GM18511 (cell line): ENCODE measurements at regions not wholly inside any gene's neighbourhood (a gene's known extent, or its start where the extent isn't known, plus 50 kb on each side); places are given as distances from the start of the nearest gene placed in this dataset.

Experiments used
- ATAC-seq: cut with Tn5 transposase; IDR thresholded peaks from one replicate; pipeline ENCODE4 v1.9.1; 2021; ENCODE audit warnings: mild to moderate bottlenecking, moderate library complexity; ENCODE audit not compliant: unreplicated experiment

DNA sequence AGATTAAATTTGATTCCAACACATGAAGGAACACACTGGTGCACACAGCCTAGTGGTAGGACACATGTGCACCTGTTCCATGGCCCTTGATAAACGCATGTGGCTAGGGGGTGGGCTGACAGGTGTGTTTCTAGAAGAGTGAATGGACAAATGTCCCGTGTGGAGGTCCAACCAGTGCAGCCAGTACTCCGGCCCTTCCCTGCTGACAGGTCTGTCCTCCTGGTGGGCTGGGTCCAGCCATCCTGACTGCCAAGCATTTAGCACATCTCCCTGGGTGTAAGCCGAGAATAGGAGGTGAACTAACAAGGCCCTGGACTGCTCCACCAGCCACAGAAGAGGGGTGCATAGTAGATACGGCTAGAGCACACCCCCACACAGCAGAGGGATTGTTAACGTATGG, 258.7 kb upstream of the RAB6C start:
- ATAC-seq, result no peak

DNA sequence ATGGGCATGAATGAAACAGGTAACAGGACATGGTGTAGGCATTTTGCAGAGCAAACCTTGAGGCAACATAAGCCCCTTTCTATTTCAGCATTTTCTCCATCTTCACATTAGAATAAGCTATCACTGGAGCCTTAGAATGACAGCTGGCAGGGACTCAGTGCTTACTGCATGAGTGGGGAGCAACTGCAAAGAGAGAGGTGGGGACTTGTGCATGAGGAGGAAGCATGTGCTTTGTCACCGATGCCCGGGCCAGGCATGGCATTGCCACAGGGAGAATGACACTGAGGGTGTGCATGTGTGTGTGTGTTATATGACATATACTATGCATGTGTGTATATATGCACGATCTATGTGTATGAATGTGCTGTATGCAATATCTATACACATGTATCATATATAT, 258.2 kb upstream of the RAB6C start:
- ATAC-seq, result no peak

DNA sequence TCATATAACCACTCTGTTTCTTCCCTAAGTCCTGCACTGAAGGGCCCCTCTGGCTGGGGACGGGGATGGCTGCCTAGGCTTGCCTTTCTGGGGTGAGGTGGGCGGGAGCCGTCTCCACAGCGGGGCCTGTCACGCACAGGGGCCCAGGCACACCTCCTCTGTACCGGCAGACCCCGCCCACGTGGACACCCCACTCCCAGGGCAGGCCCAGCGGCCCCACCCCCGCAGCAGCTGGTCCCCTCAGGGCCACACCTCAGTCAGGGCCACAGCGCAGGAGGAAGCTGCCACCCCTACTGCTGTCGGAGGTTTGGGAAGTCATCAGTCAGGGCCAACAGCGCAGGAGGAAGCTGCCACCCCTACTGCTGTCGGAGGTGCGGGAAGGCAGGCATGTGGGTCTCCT, 257.6 kb upstream of the RAB6C start:
- no peak for ATAC-seq

DNA sequence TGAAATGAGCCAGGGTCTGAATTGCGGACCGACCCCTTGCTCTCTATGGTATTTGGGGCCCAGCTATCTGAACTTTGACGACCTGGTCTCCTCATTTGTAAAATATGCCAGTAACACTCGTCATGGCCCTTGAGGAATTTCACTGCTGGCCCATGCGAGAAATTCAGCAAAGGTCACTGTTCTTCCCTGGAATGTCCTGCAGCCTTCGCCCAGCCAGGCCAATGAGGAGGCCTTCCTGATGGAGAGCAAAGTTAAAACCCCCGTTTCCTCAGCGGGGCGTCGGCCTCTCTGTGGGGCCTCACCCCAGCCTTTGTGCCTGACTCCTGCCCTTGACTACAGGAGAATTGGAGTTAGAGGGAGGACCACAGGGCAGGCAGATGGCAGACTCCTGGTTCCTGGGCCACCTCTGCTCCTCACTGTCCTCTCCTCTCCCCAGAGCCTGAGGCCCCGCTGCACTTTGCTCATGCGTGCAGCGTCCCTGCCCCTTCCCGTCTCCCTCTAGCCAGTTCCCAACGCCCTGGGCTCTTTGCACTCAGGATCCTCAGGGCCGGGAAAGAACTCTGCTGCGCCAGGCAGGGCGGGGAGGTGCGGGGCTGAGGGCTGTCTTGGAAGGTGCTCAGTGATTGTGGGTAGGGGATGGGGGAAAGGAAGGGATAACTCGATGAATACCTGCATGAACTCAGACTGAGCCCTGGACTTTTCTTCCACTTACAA, 257.0 kb upstream of the RAB6C start:
- no peak for ATAC-seq

DNA sequence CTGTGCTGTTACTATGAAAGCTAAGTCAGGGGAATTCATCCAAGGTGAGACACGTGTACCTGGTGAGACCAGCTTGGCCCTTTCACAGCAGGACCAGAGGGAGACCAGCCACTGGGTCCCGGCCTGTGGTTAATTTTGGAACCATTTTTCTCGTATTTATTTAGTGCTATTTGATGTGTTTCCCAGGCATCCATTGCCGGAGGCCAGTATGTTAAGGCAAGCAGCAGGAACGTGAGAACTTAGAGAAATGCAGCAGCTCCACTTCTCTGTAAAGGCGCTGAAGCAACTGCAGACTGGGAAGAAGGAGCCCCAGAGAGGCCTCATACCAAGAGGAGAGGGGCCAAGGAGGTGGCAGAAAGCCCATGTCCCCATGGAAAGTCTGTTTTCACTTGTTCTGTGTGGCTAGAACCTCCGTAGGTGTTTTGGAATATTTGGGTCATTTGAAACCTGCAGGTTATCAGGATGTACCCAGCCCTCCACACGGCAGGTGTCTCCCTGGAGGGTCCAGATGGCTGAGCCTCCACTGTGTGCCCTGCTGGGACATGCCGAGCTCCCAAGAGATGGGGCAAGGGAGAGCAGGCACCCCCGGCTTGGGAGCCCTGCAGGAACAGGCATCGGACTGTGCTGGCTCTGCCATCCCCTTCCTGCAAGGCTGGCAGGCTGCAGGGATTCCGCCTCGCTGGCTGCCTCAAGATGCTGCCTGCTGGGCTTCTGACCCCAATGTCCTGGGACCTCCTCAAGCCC, 256.0 kb upstream of the RAB6C start:
- ATAC-seq, result no peak

DNA sequence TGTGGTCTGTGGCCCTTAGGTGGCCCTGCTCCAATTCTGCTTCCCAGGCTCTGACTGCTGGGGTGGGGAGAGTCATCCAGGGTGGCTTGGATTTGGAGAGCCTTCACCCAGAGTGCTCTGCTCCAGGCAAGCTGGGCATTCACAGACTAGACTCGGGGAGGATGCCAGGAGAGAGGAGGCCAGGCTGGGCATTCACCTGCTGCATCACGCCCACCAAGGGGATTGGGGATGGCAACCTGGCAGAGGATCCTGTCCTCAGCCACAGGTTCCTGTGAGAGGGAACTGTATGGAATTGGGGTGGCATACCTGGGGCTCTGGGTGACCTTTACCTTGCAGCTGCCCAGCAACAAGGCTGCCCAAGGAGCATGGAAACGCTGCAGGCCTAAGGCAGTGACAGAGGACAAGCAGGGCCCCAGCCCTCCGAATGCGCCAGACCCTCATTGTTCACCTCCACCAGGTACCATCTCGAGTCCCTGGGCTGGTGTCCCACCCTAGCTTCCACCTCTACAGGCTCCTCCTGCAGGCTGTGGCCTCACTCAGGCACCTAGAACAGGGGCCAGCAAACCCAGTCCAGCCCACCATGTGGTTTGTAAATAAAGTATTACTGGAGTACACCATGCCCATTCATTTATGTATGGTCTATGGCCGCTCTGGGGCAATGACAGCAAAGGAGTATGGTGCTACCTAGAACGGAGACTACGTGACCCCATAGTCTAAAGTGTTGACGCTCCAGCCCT, 255.3 kb upstream of the RAB6C start:
- no peak for ATAC-seq

DNA sequence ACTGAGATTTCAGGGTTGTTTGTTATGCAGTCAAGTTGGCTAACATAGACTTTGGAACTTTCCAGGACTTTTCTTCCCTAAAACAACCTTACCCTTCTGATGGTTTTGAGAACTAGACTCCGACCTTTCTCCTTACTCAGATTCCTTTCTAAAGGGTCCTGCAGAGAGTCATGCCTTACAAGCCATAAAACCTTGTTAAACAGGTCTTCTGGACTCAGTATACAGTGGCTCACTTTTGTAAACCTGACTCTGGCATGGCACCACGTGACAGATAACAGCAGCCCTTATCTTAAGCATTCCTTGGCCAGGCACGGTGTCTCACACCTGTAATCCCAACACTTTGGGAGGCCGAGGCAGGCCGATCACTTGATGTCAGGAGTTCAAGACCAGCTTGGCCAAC, 253.2 kb upstream of the RAB6C start:
- no peak for ATAC-seq

DNA sequence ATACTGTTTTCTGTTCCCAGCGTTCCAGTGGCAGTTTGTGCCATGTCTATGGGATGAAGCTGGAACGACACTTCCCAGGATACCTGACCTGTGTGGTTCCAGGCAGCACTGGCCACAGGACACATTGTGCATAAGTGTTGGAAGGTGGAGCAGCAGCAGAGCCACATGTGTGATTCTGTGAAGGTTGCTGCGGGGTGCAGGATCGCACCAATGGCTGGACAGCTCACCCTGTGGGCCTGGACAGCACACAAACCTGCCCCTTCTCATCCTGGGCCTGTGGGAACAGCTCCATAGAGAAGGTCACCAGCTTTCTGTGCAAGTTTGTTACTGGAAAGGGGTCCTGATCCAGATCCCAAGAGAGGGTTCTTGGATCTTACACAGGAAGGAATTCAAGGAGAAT, 252.2 kb upstream of the RAB6C start:
- ATAC-seq, result no peak

DNA sequence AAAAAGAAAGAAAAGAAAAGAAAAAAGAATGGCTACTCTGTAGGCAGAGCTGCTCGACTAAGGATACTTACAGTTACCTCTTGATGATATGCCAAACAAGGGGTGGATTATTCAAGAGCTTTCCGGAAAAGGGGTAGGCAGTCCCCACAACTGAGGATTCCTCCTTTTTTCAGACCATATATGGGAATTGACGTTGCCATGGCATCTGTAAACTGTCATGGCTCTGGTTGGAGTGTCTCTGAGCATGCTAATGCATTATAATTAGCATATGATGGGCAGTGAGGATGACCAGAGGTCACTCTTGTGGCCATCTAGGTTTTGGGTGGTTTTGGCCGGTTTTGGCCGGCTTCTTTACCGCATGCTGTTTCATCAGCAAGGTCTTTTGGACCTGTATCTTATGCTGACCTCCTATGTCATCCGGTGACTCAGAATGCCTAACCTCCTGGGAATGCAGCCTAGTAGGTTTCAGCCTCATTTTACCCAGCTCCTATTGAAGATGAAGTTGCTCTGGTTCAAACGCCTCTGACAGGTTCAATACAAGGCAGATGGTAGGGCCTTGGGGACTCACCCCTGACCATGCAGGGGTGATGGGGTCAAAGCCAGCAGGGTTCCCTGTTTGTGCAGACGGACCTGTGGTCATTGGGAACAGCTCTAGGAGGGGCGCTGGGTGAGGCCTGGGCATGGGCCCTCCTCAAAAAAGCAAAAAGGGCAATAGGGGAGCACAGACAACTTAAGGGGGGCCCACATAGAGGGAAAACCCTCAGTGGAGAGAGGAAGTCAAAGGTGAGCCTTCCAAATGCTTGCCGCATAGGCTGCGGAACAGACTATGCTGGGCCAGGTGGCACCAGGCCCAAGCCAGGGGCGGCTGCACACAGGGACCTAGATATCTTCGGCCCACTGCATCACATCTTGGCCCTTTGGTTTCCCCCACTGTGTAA, 251.2 kb upstream of the RAB6C start:
- no peak for ATAC-seq

DNA sequence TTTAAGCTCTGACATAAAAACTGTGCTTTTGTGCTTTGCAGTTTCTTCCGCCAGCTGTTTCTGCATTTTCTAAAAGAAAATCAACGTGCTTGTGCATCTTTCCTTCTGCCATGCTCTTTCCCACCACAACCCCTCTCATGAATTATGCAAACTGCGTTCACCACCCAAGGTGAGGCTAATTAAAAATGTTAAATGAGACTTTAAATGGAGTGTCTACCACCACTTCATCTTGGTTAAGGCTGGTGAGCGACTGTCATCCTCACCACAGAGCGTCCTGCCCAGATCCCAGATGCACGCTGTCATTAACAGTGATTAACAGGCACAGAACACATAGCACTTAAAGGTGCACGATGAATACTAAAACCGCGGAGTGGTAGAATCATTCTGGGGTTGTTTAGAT, 250.5 kb upstream of the RAB6C start:
- no peak for ATAC-seq

DNA sequence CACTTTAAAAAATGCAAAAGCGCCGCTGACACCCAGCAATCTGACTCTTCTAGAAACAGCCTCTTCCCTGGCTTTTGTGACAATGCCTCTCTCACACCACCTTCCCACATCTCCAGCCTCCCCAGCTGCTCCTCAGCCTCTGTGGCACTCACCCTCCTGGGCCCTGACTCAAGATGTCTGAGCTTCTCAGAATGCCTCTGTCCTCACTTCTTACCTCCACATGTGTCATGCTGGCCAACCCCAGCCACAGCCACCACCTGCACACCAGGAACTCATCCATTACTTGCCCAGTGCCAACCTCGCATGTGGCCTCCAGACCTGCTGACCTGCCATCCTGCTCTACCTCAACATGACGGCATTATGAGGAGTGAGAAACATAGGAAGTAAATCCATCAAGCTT, 249.8 kb upstream of the RAB6C start:
- no peak for ATAC-seq

DNA sequence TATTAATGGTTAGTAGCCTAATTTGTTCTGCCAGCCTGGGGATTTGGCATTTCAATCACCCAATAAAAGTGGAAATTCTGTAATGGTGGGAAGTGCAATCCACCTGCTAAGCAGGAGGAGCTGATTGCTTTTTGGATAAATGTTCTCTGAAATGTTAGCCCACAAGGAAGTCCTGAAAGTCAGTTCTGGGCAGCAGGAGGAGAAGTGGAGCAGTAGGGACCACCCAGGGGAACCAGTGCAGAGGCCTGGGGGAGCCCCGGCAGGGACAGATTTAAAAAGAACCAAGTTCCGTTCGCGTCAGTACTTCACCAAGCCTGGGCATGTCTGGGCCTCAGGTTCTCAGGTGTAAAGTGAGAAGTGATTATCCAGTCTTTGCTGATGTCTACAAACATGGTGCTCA, 248.5 kb upstream of the RAB6C start:
- no peak for ATAC-seq

DNA sequence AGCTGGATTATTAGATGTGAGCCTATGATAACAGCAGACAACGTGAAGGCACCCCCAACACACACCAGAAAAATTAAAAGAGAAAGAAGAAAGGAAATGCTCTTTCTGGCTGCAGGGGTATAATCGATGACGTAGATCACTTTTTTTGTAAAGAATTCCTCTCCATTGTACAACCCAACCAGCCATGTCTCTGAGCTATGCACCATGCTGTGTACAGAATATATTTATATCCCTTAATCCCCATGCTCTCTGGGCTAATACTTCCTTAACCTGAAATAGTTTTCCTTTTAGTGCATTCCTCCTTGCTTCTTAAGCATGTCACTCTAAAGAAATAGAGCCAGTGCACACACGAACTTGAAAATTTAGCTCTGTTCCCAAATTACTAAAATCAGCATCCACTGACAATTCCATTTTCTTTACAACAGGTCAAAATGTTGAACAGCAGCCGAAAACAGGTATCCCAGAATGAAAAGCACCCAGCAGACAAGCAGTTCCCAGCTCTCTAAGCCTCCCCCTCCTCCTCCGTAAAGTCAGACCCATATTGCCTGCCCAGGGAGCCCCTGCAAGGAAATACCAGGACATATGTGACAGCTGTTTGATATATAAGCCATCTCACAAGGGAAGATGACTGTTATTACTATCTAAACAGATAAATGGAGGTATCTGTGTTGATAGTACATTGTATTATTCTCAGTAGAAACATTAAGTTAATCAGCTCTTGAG, 247.4 kb upstream of the RAB6C start:
- no peak for ATAC-seq

DNA sequence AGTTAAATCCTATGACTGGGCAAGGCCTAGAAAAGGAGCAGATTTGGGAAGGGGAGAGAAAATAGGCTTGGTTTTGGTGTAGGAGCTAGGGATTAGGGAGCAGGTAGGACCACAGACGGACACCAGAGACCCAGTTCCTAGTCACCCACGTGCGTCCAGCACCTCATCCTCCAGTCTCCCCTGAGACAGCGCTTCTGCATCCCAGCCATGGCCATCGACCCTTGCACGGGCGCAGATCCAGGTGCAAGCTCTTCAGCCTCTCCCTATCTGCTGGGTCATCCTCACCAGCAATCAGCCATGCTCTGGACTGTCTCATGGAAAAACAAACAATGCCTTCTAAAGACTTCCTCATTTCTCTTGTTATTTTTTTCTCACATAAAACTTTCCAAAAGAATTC, 246.8 kb upstream of the RAB6C start:
- no peak for ATAC-seq

DNA sequence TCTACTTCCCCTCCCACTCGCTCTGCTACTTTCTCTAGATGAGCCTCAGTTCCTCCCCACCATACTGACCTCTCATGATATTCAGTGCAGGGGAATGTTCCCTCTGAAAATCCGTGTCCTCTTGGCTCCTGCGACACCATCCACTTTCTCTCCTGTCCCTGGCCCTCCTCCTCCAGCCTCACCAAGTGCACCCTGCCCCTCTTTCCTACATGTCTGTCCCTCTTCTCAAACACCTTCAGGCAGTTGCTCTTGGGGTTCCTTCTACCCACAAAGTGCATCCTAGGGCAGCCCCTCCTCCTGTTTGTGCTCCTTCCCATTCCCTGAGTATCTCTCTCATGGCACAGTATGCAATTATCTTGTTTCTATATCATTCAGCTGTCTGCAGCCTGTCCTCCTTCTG, 246.4 kb upstream of the RAB6C start:
- no peak for ATAC-seq

DNA sequence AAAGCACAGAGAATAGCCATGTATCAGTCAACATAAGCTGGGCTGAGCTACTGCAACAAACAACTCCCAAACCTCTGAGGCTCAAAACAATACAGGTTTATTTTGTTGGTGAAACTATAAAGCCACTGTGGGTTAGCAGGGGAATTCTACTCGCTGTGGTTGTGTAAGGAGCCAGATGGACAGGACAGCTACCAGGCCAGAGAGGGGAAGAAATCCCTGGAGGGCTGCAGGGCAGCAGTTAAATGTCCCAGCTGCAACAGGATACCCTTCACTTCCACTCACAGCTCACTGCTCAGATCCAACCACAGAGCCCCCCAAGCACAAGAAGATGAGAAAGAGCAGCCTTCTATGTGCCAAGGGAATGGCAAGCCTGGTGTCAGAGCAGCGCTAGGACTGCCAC, 245.9 kb upstream of the RAB6C start:
- ATAC-seq, result no peak

DNA sequence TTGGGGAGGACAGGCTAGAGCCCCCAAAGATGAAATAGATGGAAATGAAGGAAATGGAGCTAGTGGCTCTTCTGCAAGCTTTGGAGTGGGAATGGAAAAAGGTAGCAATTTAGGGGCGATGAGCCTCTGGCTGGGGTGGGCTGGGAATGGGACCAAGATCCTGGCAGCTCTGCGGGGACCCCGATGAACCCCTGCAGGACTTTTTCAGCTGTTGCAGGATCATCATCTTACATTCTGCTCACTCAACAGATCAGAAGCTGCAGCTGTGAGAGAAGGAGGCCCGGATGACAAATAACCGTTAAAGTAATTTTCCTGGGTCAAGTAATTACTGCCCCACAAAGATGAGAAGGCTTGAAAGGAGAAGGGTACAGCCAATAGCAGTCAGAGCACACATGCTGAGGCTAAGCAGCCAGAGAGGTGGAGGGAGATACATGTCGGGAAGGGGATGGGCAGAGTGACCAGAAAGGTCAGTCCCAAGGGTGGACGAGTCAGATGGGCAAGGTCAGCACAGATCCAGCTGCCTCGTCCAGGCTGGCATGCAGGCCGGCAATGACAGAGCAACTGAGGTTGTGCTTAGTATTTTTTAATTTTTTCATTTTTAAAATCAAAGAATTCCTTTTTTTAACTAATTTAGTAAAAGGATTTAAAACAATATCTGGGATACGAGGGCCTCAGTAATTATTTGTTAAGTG, 245.0 kb upstream of the RAB6C start:
- ATAC-seq, result no peak

DNA sequence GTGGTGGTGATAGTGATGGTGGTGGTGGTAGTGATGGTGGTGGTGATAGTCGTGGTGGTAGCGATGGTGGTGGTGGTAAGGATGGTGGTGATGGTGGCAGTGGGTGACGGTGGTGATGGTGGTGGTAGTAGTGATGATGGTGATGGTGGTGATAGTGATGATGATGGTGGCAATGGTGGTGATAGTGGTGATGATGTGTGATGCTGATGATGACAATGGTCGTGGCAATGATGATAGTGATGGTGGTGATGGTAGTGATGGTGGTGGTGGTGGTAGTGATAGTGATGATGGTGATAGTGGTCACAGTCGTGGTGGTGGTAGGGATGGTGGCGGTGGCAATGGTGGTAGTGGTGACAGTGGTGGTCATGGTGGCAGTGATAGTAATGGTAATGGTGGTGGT, 243.9 kb upstream of the RAB6C start:
- no peak for ATAC-seq

DNA sequence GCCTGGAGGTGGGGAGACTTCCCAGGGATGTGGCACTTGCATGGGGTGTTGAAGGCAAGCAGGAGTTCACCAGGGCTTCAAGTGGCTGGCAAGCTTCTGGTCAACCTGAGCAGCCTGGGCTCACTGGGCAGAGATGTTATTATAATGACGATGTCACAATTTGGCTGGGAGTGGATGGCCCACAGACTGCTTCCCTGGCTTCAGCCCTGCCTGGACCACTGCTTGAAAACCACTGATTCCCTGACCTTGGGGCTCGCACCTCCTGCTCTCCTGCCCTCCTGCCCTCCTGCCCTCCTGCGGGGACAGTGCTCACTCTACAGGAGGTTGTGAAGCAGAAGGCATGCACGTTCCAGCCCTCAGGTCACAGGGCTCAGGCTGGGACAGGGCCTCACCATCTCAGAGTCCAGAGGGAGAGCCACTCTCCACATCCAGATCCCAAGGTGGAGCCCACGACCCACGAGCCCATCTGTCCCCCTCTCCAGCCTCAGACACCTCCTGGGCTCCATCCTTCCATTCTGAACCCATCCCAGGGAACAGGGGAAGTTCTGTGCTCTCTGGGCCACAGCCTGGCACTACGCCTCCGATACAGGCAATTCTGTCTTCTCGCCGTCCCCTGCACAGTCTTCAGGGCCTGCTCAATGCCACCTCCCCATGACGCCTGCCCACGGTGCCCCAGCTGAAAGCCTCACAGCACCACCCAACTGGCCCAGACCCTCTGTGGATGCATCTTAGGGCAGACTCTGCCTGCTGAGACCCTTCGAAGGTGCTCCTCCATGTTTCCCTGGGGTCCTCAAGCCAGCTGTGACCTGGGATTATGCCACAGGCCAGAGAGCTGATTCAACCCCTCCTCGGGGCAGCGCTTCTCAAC, 241.6 kb upstream of the RAB6C start:
- no peak for ATAC-seq
